GM12878 (cell line): ENCODE measurements at regions not wholly inside any gene's neighbourhood (a gene's known extent, or its start where the extent isn't known, plus 50 kb on each side); places are given as distances from the start of the nearest gene placed in this dataset.

Source experiments
- ATAC-seq: fragments of 200-7000 bp; cut with Tn5 transposase; 3 replicates; pipeline ENCODE4 v1.9.1; 2020; ENCODE audit warnings: mild to moderate bottlenecking, moderate library complexity
- BruUV-seq: library from RNA; stranded (reverse); fragments of 400-500 nt; replicated peaks from 2 replicates; lab custom pipeline; 2021; lab: Mats Ljungman, UMichigan
- CTCF ChIA-PET: fragments of 300-600 bp; sonication (Branson Sonifier 250); formaldehyde crosslinking; extraction: SDS; loops from one replicate; lab custom pipeline; 2021; ENCODE audit warnings: inconsistent platforms; lab: Yijun Ruan, JAX
- POLR2A ChIA-PET: fragments of 350-600 bp; formaldehyde crosslinking; extraction: SDS; loops from one replicate; lab custom pipeline; 2021; ENCODE audit warnings: inconsistent platforms; lab: Charles Lee
- RAD21 ChIA-PET: fragments of 300-600 bp; sonication (Branson Sonifier 250); formaldehyde crosslinking; loops from one replicate; lab custom pipeline; 2023; ENCODE audit warnings: antibody characterized with exemption; ENCODE audit not compliant: unreplicated experiment; lab: Charles Lee
- SMC1A ChIA-PET: fragments of 300-600 bp; sonication (Branson Sonifier 250); formaldehyde crosslinking; loops from one replicate; lab custom pipeline; 2023; ENCODE audit not compliant: unreplicated experiment, uncharacterized antibody; lab: Charles Lee
- DNase-seq: peaks from one replicate; pipeline ENCODE4 v3.0.0-alpha.2; 2011; ENCODE audit warnings: low read depth, low spot score
- FAIRE-seq: peaks from 3 replicates; lab custom pipeline; 2011; peaks lifted over from hg19 to GRCh38; lab: Jason Lieb, UNC
- H2AFZ ChIP-seq: 2 replicates; pipeline ENCODE4 v1.6.0; 2011; ENCODE audit warnings: low read depth, low read length, control low read depth; ENCODE audit not compliant: control insufficient read depth
- H3K27ac ChIP-seq: 2 replicates; pipeline ENCODE4 v1.5.1; 2011; ENCODE audit warnings: control low read depth; ENCODE audit not compliant: control insufficient read depth, insufficient read depth
- H3K27me3 ChIP-seq, 2 experiments: replicated peaks in 1 of 2; 2 replicates each; pipeline versions ENCODE4 v1.6.0 to v1.6.1; 2011; ENCODE audit warnings: low read length in 1 of 2; ENCODE audit not compliant: control insufficient read depth in 2 of 2, insufficient read depth in 2 of 2
- H3K36me3 ChIP-seq, 2 experiments: 2 replicates each; pipeline ENCODE4 v1.5.1; 2011; ENCODE audit warnings: low read length in 1 of 2; ENCODE audit not compliant: control insufficient read depth in 2 of 2, insufficient read depth in 2 of 2
- H3K4me1 ChIP-seq: 2 replicates; pipeline ENCODE4 v1.6.1; 2011; ENCODE audit warnings: mild to moderate bottlenecking, low read length, moderate library complexity, mixed read lengths; ENCODE audit not compliant: control insufficient read depth, insufficient read depth
- H3K4me2 ChIP-seq: 2 replicates; pipeline ENCODE4 v1.6.0; 2011; ENCODE audit warnings: control low read depth; ENCODE audit not compliant: control insufficient read depth, insufficient read depth
- H3K4me3 ChIP-seq: fragments of 200-600 bp; sonication (generic); 2 replicates; pipeline ENCODE4 v1.5.1; 2016
- H3K79me2 ChIP-seq: 2 replicates; pipeline ENCODE4 v1.6.0; 2011; ENCODE audit warnings: low read length; ENCODE audit not compliant: control insufficient read depth, insufficient read depth
- H3K9ac ChIP-seq: 2 replicates; pipeline ENCODE4 v1.8.0; 2011; ENCODE audit warnings: low read length, control low read depth, mixed read lengths; ENCODE audit not compliant: control insufficient read depth, insufficient read depth
- H3K9me3 ChIP-seq: replicated peaks from 3 replicates; pipeline ENCODE4 v1.5.1; 2011; ENCODE audit warnings: mild to moderate bottlenecking, low read length; ENCODE audit not compliant: control insufficient read depth, insufficient read depth
- H4K20me1 ChIP-seq: 2 replicates; pipeline ENCODE4 v1.6.0; 2011; ENCODE audit not compliant: control insufficient read depth, insufficient read depth
- FOS ChIP-seq: IDR thresholded peaks from 3 replicates; pipeline ENCODE4 v1.6.1; 2011; ENCODE audit warnings: borderline replicate concordance; ENCODE audit not compliant: insufficient read length; ENCODE audit errors: extremely low read depth
- FOXM1 ChIP-seq: IDR thresholded peaks from 2 replicates; pipeline ENCODE4 v1.6.1; 2012; ENCODE audit warnings: low read depth, mild to moderate bottlenecking, inconsistent platforms, low read length, moderate library complexity
- KAT2A ChIP-seq: conservative IDR thresholded peaks from 2 replicates; pipeline ENCODE4 v1.6.1; 2011; ENCODE audit warnings: low read depth, low read length; ENCODE audit not compliant: control insufficient read depth
- MEF2A ChIP-seq: IDR thresholded peaks from 2 replicates; pipeline ENCODE4 v1.6.1; 2011; ENCODE audit warnings: low read depth, mild to moderate bottlenecking, low read length, moderate library complexity; ENCODE audit not compliant: insufficient read depth
- NR2C1 ChIP-seq: fragments of 450-650 bp; IDR thresholded peaks from 2 replicates; pipeline ENCODE4 v1.6.1; 2017; ENCODE audit warnings: antibody characterized with exemption, mild to moderate bottlenecking, moderate library complexity
- RAD21 ChIP-seq: IDR thresholded peaks from 2 replicates; pipeline ENCODE4 v1.6.1; 2011; ENCODE audit warnings: mild to moderate bottlenecking, low read depth, low read length, moderate library complexity; ENCODE audit not compliant: insufficient read depth
- RFX5 ChIP-seq: IDR thresholded peaks from 2 replicates; pipeline ENCODE4 v1.6.1; 2011; ENCODE audit warnings: low read depth, low read length, improper control_type of control experiment
- SUZ12 ChIP-seq: fragments of 200-600 bp; sonication (generic); IDR thresholded peaks from one replicate; pipeline ENCODE4 v1.6.1; 2018; ENCODE audit warnings: antibody characterized with exemption, mild to moderate bottlenecking; ENCODE audit not compliant: unreplicated experiment
- TCF12 ChIP-seq: IDR thresholded peaks from 2 replicates; pipeline ENCODE4 v1.6.1; 2011; ENCODE audit warnings: low read depth, mild to moderate bottlenecking, low read length
- in situ Hi-C: fragments of 300-500 bp; cut with MboI; formaldehyde crosslinking; loops from 9 replicates; pipeline ENCODE4 v1.14.3; 2018; ENCODE audit warnings: mixed read lengths
- intact Hi-C: fragments of 100-400 bp; cut with micrococcal nuclease; formaldehyde crosslinking; loops from one replicate; pipeline ENCODE4 v1.14.2; 2022; ENCODE audit not compliant: unreplicated experiment
- TF ChIP-seq, protein P1 (sequence below): fragments of 150-350 bp; IDR thresholded peaks from 2 replicates; pipeline ENCODE4 v1.6.1; 2016; ENCODE audit warnings: low read depth, low read length

DNA sequence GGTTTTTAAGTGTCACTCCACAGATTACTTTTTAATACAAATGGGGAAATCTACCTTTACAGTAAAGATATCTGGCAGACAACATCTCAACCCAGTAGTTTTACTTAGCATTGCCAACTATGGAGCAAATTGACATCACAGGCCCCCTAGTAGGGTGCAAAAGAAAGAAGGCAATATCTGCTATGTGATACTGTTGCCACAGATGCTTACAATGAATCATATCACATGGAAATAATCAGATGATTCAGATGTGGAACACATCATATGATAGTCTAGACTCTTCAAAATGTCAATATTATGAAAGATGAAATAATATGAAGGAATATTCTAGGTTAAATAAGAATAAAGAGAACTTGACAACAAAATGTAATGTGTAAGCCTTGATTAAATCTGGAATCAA is 322.5 kb downstream of the BMP2 start:
- Histone ChIP-seq H3K9me3 (no peaks in the 10 kb centered on the region), H3K4me1 (no peaks in the 10 kb centered on the region), H2AFZ (no peak overlapping the region), H3K4me2 (no peak overlapping the region), H3K27ac (no peak overlapping the region), H3K79me2 (no peaks in the 10 kb centered on the region), H4K20me1 (no peaks in the 10 kb centered on the region), H3K27me3 (no peaks in the 10 kb centered on the region), H3K36me3 (no peaks in the 10 kb centered on the region), H3K4me3 (no peak overlapping the region), H3K9ac (no peak overlapping the region)
- SMC1A ChIA-PET, result interaction anchor here (0.7 to 1.7 kb wide), 3 partner anchors 8 to 58 kb away, joined by 3 to 5 read pairs (median 4); no protein-coding TSS in a partner anchor
- in situ Hi-C loops, result no loop called here
- intact Hi-C loops, result loop anchor here (5.0 to 10.0 kb wide), 2 partner anchors 263 to 325 kb away; partner anchors contain the start of gene BMP2
- POLR2A ChIA-PET, result interaction anchor here (0.7 kb wide), 1 partner anchor 321 kb away, joined by 4 read pairs; no protein-coding TSS in a partner anchor
- FAIRE-seq (no peak), ATAC-seq (no peak), DNase-seq (no peak)
- RAD21 ChIA-PET, result no interaction called here
- CTCF ChIA-PET, result interaction anchor here (0.8 to 1.6 kb wide), 4 partner anchors 9 to 262 kb away, joined by 3 to 4 read pairs (median 3); no protein-coding TSS in a partner anchor
- BruUV-seq, result no TSS peak
- TF ChIP-seq FOXM1, result no peak
- TF ChIP-seq MEF2A, result no peak
- no peak for TF ChIP-seq SUZ12
- no peak for TF ChIP-seq FOS
- no peak for TF ChIP-seq TCF12
- TF ChIP-seq, protein P1, sequence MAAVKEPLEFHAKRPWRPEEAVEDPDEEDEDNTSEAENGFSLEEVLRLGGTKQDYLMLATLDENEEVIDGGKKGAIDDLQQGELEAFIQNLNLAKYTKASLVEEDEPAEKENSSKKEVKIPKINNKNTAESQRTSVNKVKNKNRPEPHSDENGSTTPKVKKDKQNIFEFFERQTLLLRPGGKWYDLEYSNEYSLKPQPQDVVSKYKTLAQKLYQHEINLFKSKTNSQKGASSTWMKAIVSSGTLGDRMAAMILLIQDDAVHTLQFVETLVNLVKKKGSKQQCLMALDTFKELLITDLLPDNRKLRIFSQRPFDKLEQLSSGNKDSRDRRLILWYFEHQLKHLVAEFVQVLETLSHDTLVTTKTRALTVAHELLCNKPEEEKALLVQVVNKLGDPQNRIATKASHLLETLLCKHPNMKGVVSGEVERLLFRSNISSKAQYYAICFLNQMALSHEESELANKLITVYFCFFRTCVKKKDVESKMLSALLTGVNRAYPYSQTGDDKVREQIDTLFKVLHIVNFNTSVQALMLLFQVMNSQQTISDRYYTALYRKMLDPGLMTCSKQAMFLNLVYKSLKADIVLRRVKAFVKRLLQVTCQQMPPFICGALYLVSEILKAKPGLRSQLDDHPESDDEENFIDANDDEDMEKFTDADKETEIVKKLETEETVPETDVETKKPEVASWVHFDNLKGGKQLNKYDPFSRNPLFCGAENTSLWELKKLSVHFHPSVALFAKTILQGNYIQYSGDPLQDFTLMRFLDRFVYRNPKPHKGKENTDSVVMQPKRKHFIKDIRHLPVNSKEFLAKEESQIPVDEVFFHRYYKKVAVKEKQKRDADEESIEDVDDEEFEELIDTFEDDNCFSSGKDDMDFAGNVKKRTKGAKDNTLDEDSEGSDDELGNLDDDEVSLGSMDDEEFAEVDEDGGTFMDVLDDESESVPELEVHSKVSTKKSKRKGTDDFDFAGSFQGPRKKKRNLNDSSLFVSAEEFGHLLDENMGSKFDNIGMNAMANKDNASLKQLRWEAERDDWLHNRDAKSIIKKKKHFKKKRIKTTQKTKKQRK, result no peak
- TF ChIP-seq RAD21, result no peak
- no peak for TF ChIP-seq NR2C1
- TF ChIP-seq RFX5, result no peak
- no peak for TF ChIP-seq KAT2A
